ENCODE measurements at regions not wholly inside any gene's neighbourhood (a gene's known extent, or its start where the extent isn't known, plus 50 kb on each side); places are given as distances from the start of the nearest gene placed in this dataset.
A peak's percentile ranks its signal among the peaks of the same experiment; 100 is the strongest.

- no peak for DNase-seq
Observed at GRCh38 chr15:37261685-37262084, 161.3 kb upstream of the MEIS2 start.

GRCh38 chr15:37262922-37263608 is 162.7 kb upstream of the MEIS2 start:
- DNase-seq, result no peak

- DNase-seq, result peak; percentile 68
Observed at GRCh38 chr15:37289109-37289765, 188.9 kb upstream of the MEIS2 start.

DNA sequence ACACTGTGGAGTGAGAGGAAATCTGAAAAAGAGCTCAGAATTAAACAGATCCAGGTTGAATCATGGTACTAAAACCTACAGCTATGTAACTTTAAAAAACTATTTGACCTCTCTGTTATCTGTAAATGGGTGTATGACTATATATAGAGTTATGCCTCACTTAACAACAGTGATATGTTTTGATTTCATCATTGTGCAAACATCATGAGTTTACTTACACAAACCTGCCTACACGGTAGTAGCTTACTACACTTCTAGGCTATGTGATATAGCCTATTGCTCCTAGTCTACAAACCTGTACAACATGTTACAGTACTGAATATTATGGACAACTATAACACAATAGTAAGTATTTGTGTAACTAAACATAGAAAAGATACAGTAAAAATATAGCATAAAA is 191.6 kb upstream of the MEIS2 start:
- DNase-seq, result peak; percentile 76

- no peak for DNase-seq
Observed at GRCh38 chr15:37298271-37298670, 197.9 kb upstream of the MEIS2 start.

- DNase-seq, result no peak
Observed at GRCh38 chr15:37339437-37339836, 239.1 kb upstream of the MEIS2 start.

DNA sequence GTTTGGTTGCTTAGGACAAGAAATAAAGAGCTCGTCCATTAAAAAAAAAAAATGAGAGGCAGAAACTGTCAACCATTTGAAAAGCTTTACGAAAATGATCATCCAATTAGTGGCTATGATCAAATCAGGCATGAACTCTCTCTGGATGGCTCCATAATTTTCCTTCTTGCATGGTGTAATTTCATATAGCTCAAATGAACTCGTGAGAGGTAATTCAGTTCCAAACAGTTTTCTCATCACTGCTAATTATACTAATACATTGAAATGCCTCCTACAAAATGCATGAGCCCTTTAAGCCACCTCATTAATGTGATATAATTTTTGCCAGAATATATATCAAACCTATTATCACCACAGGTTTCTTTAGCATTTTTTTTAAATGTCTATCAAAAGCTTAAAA is 239.5 kb upstream of the MEIS2 start:
- no peak for DNase-seq

DNA sequence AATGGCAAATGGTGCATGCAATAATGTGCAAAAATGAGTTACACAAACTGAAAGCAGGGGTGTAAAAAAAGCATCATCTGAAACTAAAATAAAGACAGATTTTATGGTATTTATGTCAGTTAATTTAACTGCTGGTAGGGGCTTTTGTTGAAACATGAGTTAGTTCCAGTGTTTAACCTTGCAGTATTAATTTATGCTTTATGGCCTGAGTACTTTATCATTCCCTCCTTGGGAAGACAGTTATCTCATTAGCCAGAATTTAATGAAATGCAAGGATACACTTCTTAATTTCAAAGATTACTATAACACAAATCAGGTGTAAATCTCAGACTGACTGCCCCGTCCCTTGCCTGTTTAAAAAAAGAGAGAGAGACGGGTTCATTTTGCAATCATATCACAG is 240.1 kb upstream of the MEIS2 start:
- DNase-seq, result no peak

DNA sequence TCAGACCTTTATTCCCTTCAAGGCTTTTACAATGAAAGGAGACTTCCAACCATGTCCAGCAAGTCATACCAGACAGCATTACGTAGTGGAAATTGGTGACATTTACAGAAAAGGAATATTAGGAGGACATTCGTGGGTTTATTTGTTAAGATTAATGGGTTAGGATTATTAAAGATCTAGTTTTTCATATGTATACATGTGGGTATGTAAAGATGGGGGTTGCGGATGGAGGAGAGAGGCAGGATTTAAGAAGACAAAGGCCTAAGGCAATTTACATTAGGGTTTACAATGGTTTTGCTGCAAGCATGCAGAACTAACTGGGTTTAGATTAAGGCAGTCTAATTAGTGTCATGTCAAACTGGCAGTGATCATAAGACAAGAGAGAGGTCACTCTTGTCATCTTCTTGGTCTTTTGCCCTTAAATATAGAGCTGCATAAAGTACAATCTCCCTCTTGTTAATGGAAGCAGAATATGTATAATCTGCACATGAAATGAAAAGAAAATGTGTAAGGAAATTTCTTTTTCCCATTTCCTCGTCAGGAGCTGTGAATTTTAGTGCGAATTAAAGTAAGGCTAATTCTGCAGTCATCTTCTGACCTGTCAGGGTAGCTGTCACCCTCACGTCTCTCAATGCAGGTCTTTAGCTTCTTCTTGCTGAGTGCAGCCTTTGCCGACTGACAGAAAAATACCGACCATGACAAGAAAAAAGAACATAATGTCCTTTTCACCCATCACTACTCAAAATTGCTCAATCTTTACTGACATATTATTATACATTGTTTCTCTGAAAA is 258.9 kb upstream of the MEIS2 start:
- no peak for DNase-seq

DNA sequence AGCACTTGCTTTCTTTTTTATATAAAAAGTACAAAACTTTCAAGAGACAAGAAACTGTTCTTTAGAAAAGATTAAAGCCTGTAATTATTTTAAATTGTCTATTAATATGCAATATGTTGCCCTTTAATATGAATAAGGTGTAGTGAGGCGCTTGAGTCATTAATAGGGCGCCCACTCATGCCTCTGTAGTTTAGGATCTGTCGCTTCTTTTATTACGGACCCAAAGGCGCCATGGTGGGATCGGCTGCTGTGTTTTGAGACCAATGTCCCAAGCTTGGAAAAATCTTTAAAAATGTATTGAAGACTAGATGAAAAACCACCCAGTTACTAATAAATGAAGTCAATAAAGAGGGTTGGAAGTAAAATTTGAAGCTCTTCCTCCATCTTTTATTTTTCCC is 259.5 kb upstream of the MEIS2 start:
- DNase-seq, result no peak

DNA sequence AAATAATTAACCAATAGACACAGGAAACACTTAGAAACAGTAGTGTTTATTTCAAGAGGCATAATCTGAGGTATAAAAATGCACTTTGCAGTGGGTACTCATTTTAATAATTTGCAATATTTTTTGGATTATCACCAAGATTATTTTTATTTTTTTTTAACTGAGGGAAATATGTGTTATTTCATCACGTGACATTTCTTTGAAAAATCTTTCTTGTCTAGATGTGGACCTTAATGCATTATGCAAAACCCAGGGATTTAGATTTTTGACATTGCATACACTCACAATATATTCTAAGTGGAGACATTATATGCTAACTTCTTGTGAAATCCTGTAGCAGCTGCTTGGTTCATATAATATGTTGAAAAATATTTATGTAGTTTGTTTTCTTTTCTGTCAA is 260.4 kb upstream of the MEIS2 start:
- no peak for DNase-seq

- no peak for DNase-seq
Observed at GRCh38 chr15:37361621-37362020, 261.3 kb upstream of the MEIS2 start.

DNA sequence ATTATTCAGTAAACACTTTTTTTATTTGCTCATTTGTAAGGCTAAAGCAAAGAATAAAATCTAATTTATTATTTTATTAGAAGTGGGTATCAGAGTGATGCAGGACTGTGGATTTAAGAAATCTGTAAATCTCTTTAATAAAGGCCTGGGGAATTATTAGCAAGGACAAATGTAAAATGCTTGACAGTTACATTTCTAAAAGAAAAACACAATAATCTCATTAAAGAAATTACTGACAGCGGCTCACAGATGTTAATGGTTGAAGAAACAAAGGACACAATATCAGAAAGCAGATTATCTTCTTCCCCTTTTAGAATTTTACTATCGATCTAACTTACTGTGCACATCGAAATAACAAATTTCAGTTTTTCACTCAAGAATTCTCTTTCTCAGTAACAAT is 262.1 kb upstream of the MEIS2 start:
- DNase-seq, result no peak

- no peak for DNase-seq
Observed at GRCh38 chr15:37368961-37369360, 268.6 kb upstream of the MEIS2 start.

GRCh38 chr15:37370941-37371340 is 270.6 kb upstream of the MEIS2 start:
- no peak for DNase-seq

- no peak for DNase-seq
Observed at GRCh38 chr15:37372064-37372463, 271.7 kb upstream of the MEIS2 start.

- DNase-seq, result no peak
Observed at GRCh38 chr15:37375519-37375918, 275.2 kb upstream of the MEIS2 start.

DNA sequence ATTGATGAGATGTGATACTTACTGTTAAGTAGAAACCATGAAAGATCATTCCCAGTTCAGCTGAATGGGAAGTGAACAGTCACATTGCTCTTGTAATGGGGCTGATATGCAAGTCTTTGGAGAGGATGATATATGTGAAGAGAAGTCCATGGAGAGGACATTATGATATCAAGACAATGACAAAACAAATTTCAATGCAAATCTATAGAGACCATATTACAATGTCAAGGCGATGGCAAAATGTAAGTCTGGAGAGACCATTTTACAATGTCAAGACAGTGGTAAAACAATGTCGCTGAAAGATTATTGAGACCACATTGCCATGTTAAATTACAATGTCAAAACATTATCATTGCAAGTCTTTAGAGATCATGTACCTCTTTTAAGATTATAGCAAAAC is 277.1 kb upstream of the MEIS2 start:
- no peak for DNase-seq

- no peak for DNase-seq
Observed at GRCh38 chr15:37394402-37395099, 294.2 kb upstream of the MEIS2 start.

GRCh38 chr15:37395100-37395468 is 294.7 kb upstream of the MEIS2 start:
- DNase-seq, result no peak

DNA sequence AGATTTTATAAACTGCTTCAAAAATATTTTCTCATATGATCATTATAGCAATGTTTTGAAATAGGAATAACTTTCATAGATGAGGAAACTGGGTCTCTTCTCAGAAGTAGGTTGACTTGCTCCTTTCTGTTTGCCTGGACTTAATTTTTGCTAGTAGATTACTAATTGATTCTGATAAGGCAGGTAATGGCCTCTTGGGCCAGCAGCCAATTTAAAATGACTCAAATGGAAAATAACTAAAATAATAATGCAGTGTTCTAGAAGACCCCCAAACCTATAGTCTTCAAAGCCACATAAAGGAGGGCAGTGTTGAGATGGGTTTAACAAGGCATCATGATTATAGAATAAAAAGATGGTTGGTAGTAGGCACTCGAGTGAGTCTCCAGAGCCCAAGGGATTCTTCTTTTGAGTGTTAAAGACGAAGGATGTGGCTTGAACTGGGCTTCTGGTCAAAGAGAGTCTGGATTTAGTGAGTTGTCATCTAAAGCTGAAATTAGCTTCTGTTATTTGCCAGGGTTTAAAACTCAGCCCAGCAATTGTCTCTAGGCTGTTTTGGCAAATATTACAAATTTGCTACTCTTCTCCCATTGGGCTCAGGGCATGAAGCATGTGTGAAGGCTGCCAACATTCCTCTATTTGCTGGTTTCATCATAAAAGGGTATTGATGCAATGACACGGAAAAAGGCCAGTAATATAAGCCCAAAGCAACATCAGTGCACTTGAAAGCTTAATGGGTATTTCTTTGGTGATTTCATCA is 297.1 kb upstream of the MEIS2 start:
- DNase-seq, result no peak

DNA sequence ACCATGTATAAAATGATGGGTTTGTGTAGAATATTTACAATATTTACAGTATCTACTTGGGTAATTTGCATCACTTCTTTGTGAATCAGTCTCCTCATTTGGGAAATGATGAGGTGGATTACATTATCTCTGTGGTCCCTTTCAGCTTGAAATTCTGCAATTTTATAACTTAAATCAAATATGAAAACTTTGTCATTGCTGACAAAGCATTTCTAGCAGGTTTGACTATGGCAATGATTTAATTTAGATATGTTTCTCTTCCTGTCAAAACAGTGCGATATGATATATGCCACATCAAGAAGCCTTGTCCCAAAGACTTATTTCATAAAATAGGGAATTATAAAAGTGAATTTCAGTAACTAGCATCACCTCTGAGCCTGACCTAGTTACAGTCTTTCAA is 315.8 kb upstream of the MEIS2 start:
- DNase-seq, result no peak

GRCh38 chr15:37425541-37425940 is 325.2 kb upstream of the MEIS2 start:
- DNase-seq, result peak; percentile 12
